ENCODE measurements at regions not wholly inside any gene's neighbourhood (a gene's known extent, or its start where the extent isn't known, plus 50 kb on each side); places are given as distances from the start of the nearest gene placed in this dataset.
"Not testable (repeated sequence)": the region's sequence is repeated elsewhere in the genome, so short reads cannot be mapped to it uniquely, and the experiment has no call there.

DNA sequence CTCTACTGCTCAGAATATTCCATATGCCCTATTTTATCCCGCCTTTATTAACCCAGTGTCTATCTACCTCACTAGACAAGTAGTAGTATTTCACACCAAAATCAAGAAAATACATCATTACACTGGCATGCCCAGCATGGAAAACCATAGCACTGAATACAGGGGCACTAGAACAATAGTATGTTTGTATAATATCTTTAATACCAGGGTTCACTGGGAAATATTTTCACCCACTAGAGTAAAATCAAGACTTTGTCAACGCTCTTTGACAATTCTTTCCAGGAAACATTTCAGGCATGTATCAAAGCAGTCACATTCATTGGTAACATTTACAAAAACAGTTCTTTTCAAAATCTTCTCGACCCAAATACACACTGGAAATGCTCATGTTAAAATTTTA lies 119.3 kb upstream of the BEND6 start:
- DNase-seq (ENCODE audit: low read depth), result no peak
- TF ChIP-seq, protein P1, sequence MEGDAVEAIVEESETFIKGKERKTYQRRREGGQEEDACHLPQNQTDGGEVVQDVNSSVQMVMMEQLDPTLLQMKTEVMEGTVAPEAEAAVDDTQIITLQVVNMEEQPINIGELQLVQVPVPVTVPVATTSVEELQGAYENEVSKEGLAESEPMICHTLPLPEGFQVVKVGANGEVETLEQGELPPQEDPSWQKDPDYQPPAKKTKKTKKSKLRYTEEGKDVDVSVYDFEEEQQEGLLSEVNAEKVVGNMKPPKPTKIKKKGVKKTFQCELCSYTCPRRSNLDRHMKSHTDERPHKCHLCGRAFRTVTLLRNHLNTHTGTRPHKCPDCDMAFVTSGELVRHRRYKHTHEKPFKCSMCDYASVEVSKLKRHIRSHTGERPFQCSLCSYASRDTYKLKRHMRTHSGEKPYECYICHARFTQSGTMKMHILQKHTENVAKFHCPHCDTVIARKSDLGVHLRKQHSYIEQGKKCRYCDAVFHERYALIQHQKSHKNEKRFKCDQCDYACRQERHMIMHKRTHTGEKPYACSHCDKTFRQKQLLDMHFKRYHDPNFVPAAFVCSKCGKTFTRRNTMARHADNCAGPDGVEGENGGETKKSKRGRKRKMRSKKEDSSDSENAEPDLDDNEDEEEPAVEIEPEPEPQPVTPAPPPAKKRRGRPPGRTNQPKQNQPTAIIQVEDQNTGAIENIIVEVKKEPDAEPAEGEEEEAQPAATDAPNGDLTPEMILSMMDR (IDR thresholded peaks at IDR 0.05; ENCODE audit: low read length, missing control alignments), result no peak
- no peak overlapping the region for H3K4me3 ChIP-seq (replicated peaks; ENCODE audit: low read depth, low read length)

DNA sequence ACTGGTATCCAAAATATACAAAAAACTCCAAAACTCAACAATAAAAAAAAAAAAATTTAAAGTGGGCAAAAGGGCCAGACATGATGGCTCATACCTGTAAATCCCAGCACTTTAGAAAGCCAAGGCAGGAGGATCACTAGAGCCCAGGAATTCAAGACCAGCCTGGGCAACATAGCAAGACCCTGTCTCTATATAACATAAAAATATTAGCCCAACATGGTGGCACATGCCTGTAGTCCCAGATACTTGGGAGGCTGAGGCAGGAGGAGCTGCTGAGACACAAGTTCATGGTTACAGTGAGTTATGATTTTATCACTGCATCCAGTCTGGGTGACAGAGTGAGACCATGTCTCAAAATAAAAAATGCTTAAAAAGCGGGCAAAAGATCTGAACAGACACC lies 121.0 kb upstream of the BEND6 start:
- TF ChIP-seq, protein P1 (IDR thresholded peaks at IDR 0.05; ENCODE audit: low read length, missing control alignments), result no peak
- DNase-seq (ENCODE audit: low read depth), result no peak
- H3K4me3 ChIP-seq (replicated peaks; ENCODE audit: low read depth, low read length), result no peak overlapping the region

DNA sequence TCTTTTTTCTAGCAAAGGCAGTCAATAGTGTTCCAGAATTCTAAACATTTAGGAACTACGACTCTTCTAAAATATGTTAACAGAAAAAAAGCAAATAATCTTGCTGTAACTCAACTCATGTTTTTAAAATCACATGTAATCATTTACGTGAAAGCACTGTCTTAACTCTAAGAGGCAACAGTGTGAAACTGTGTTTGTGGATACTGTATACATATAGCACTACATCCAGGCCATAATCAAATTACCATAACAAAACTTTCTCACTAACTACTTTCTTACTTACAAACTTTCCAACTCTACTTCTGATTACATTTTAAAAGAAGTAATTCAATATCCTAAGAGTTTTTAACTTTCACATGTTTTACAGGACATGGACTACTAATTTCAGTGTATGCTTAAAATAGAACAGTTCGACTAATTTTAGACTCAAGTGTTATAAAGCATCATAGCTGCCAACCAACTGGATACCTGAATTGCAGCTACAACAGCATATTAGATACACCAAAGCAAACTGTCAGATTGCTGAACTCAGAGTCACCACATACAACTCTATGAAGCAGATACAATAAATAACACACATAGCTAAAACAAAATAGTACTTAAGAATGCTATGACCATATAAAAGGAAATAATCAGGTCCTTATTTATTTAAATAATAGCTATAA lies 121.6 kb upstream of the BEND6 start:
- no peak overlapping the region for H3K4me3 ChIP-seq (replicated peaks; ENCODE audit: low read depth, low read length)
- DNase-seq (ENCODE audit: low read depth), result no peak
- TF ChIP-seq, protein P1 (IDR thresholded peaks at IDR 0.05; ENCODE audit: low read length, missing control alignments), result no peak

DNA sequence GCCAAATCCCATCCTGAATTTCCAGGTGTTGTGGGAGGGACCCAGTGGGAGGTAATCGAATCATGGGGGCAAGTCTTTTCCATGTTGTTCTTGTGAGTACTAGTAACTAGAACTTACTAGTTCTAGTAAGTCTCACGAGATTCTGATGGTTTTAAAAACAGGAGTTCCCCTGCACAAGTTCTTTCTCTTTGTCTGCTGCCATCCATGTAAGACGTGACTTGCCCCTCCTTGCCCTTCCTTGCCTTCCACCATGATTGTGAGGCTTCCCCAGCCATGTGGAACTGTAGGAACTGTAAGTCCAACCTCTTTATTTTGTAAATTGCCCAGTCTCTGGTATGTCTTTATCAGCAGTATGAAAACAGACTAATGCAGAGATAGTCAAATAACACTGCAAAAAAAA lies 122.7 kb upstream of the BEND6 start:
- DNase-seq (ENCODE audit: low read depth), result no peak
- TF ChIP-seq, protein P1 (IDR thresholded peaks at IDR 0.05; ENCODE audit: low read length, missing control alignments), result no peak
- H3K4me3 ChIP-seq (replicated peaks; ENCODE audit: low read depth, low read length), result no peak overlapping the region

DNA sequence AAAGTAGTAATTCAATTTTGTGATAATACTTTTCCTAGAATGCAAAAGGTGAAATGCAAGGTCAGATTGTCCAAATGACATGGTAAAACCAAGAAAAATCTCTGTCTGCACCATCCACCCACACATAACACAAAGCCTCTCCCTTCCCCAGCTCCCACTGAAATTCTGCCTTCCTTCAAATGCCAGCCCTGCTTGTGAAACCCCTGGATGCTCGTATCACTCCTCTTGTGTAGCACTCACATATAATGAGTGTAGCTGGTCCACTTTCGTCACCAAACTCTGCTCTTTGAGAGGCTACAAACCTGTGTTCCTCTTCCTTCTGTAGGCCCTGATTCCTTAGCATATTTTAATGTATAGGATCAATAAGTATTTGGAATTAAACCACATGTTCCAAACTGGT lies 123.6 kb upstream of the BEND6 start:
- DNase-seq (ENCODE audit: low read depth), result no peak
- H3K4me3 ChIP-seq (replicated peaks; ENCODE audit: low read depth, low read length), result no peak overlapping the region
- TF ChIP-seq, protein P1 (IDR thresholded peaks at IDR 0.05; ENCODE audit: low read length, missing control alignments), result no peak

DNA sequence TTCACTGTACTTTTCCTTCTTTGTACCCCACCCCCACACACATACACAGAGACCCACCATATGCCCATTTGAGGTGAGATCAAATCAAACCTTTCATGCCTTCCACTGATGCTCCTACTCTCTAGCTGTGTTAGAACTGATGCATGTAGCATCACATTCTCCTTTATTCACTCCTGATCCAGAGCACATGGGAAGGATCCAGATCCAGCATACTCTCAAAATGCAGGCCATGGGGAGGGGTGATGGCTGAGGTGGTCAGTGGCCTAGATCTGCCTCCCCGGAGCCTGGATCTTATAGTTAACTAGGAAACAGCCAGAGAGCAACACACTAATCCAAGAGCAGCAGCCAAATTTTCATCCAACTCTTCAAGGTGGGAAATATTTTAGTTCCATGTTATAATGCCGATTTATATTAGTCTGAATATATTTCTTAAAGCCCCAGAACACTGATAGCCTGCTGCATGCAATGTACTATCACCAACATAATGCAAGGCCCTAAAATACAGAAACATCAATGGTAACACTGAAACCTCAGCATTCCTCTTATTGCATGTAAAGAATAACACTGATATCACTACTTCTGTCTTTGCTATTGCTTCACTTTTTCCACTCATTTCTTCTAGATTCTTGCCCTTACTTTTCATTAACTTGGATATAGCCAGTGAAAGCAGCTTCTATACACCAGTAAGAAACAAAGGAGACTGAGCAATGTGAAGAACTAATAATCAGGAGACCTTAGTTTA lies 126.8 kb upstream of the BEND6 start:
- TF ChIP-seq, protein P1 (IDR thresholded peaks at IDR 0.05; ENCODE audit: low read length, missing control alignments), result no peak
- H3K4me3 ChIP-seq (replicated peaks; ENCODE audit: low read depth, low read length), result no peak overlapping the region
- peak; percentile 44 for DNase-seq (ENCODE audit: low read depth)

DNA sequence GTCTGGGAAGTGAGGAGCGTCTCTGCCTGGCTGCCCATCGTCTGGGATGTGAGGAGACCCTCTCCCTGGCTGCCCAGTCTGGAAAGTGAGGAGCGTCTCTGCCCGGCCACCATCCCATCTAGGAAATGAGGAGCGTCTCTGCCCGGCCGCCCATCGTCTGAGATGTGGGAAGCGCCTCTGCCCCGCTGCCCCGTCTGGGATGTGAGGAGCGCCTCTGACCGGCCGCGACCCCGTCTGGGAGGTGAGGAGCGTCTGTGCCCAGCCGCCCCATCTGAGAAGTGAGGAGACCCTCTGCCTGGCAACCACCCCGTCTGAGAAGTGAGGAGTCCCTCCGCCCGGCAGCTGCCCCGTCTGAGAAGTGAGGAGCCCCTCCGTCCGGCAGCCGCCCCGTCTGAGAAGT lies 130.5 kb upstream of the BEND6 start:
- DNase-seq (ENCODE audit: low read depth); H3K4me3 ChIP-seq (replicated peaks; ENCODE audit: low read depth, low read length): not testable (repeated sequence)

Data from fibroblast of pulmonary artery (primary cell).